Natural killer cell (primary cell): ENCODE measurements at regions not wholly inside any gene's neighbourhood (a gene's known extent, or its start where the extent isn't known, plus 50 kb on each side); places are given as distances from the start of the nearest gene placed in this dataset.

Experiments used
- ATAC-seq, 3 donors: fragments of 150-1000 bp in 2 of 3; fragments of 200-7000 bp in 1 of 3; cut with Tn5 transposase; 1 replicate in 1 of 3; 2 replicates in 2 of 3; pipeline ENCODE4 v1.10.0; 2021; ENCODE audit warnings: mild to moderate bottlenecking in 2 of 3, moderate library complexity in 2 of 3
- DNase-seq, 2 donors: peaks; one replicate each; pipeline versions ENCODE4 v3.0.0 to v3.0.0-alpha.2; 2013 to 2021; ENCODE audit warnings: mixed read lengths in 1 of 2
- H3K27ac ChIP-seq: one replicate; pipeline ENCODE4 v1.5.1; 2013; ENCODE audit warnings: mild to moderate bottlenecking, low read length
- H3K27me3 ChIP-seq: one replicate; pipeline ENCODE4 v1.6.1; 2013; ENCODE audit warnings: low read length; ENCODE audit not compliant: control insufficient read depth, insufficient read depth
- H3K36me3 ChIP-seq: one replicate; pipeline ENCODE4 v1.6.1; 2013; ENCODE audit warnings: low read length; ENCODE audit not compliant: control insufficient read depth, insufficient read depth
- H3K4me1 ChIP-seq: one replicate; pipeline ENCODE4 v1.6.1; 2013; ENCODE audit warnings: low read length; ENCODE audit not compliant: control insufficient read depth, insufficient read depth
- H3K4me3 ChIP-seq: one replicate; pipeline ENCODE4 v1.5.1; 2013; ENCODE audit warnings: low read length
- H3K9me3 ChIP-seq: one replicate; pipeline ENCODE4 v1.6.1; 2013; ENCODE audit warnings: low read length; ENCODE audit not compliant: control insufficient read depth, insufficient read depth
- H3K27ac Mint-ChIP-seq, 2 donors: one replicate each; pipeline ENCODE4 v1.8.0; 2022; ENCODE audit warnings: mild to moderate bottlenecking in 2 of 2, mixed read lengths in 2 of 2, moderate library complexity in 1 of 2
- H3K27me3 Mint-ChIP-seq, 2 donors: one replicate each; pipeline ENCODE4 v1.8.0; 2022; ENCODE audit warnings: low read depth in 2 of 2, mixed read lengths in 2 of 2
- H3K36me3 Mint-ChIP-seq: one replicate; pipeline ENCODE4 v1.8.0; 2022; ENCODE audit warnings: mixed read lengths
- H3K4me1 Mint-ChIP-seq, 2 donors: one replicate each; pipeline ENCODE4 v1.8.0; 2022; ENCODE audit warnings: mixed read lengths in 2 of 2
- H3K4me3 Mint-ChIP-seq: one replicate; pipeline ENCODE4 v1.8.0; 2022; ENCODE audit warnings: mild to moderate bottlenecking, moderate library complexity, mixed read lengths
- H3K9me3 Mint-ChIP-seq, 2 donors: one replicate each; pipeline ENCODE4 v1.8.0; 2022; ENCODE audit warnings: mixed read lengths in 2 of 2
- WGBS: methylation state at CpG from one replicate; pipeline ENCODE4 v1.1.7; 2013; ENCODE audit warnings: missing lambda C conversion rate; ENCODE audit not compliant: insufficient coverage; 5-methylcytosine and 5-hydroxymethylcytosine counted together
- intact Hi-C: fragments of 100-400 bp; cut with micrococcal nuclease; formaldehyde crosslinking; loops from one replicate; pipeline ENCODE4 v1.14.2; 2022
- TF ChIP-seq, protein P1 (sequence below): fragments of 200-600 bp; IDR thresholded peaks from one replicate; pipeline ENCODE4 v1.8.0; 2022; ENCODE audit warnings: antibody characterized with exemption

DNA sequence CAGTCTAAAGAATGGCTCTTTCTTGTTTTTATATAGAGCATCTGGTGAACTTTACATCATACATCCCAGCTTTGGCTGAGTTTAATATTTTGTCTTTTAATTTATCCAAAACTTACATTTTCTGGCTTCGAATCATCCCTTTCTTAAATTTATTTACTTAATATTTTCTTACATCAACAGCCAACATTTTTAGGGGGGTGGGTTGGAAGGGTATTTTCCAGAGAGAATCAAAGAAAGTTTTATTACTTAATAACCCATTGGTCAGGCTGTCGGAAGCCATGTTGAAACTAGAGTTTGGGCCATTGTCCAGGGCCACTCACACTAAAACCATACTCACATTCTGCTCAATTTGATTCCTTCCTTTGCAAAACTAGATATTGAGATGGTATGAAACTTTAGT lies 220.2 kb downstream of the AEBP2 start:
- intact Hi-C loops = no loop called here
- ATAC-seq = no peak
- H3K4me3 ChIP-seq = no peak overlapping the region

DNA sequence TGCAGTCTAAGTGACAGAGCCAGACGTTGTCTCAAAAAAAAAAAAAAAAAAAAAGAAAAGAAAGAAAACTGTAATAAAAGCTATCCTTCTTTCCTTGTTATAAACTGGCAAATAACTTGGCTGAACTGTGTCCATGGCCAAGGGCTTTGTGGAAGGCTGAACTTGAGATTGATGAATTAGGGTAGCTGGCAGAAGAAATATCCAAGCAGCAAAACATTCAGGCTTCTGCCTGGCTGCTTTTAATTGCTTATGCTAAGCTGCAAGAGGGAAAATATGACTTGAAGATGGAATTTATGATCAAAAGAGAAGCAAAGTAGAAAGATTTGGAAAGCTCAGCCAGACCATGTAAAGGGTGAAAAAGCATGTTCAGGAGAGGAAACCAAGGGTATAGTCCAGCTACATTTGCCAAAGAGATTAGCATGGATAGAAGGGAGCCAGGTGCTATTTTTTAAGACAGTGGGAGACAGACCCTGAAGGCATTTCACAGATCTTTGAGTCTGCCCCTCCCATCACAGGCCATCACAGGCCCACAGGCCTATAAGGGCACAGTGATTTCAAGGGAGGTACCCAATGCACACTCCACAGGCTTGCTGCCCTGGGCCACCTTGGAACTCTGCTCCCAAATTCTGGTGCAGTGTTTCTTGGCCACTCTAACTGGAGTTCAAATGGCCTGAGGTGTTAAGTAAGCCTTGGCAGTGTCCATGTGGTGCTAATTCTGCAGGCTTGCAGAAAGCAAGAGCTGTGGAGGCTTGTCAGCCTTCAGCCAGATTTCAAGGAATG lies 226.0 kb downstream of the AEBP2 start:
- ATAC-seq (no peak), DNase-seq (no peak)
- intact Hi-C loops = no loop called here
- no peak overlapping the region for H3K4me3 ChIP-seq
- H3K4me1 ChIP-seq = no peaks in the 10 kb centered on the region
- H3K9me3 ChIP-seq = no peaks in the 10 kb centered on the region
- H3K36me3 ChIP-seq = no peaks in the 10 kb centered on the region
- no peaks in the 10 kb centered on the region for H3K36me3 Mint-ChIP-seq
- no peak overlapping the region for H3K4me3 Mint-ChIP-seq
- no peak overlapping the region for H3K27ac ChIP-seq
- no peaks in the 10 kb centered on the region for H3K27me3 ChIP-seq
- H3K27me3 Mint-ChIP-seq = no peaks in the 10 kb centered on the region
- H3K4me1 Mint-ChIP-seq = no peaks in the 10 kb centered on the region
- WGBS = 100% methylated on average over 1 of the region's 1 CpG
- no peak overlapping the region for H3K27ac Mint-ChIP-seq
- TF ChIP-seq, protein P1, sequence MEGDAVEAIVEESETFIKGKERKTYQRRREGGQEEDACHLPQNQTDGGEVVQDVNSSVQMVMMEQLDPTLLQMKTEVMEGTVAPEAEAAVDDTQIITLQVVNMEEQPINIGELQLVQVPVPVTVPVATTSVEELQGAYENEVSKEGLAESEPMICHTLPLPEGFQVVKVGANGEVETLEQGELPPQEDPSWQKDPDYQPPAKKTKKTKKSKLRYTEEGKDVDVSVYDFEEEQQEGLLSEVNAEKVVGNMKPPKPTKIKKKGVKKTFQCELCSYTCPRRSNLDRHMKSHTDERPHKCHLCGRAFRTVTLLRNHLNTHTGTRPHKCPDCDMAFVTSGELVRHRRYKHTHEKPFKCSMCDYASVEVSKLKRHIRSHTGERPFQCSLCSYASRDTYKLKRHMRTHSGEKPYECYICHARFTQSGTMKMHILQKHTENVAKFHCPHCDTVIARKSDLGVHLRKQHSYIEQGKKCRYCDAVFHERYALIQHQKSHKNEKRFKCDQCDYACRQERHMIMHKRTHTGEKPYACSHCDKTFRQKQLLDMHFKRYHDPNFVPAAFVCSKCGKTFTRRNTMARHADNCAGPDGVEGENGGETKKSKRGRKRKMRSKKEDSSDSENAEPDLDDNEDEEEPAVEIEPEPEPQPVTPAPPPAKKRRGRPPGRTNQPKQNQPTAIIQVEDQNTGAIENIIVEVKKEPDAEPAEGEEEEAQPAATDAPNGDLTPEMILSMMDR = no peak
- peaks cover 0 to 4% of the 10 kb centered on the region in 2 donors for H3K9me3 Mint-ChIP-seq

More for the DNA sequence above, 220.2 kb downstream of the AEBP2 start:
- Mint-ChIP-seq H3K4me1 (no peaks in the 10 kb centered on the region), H3K9me3 (peaks cover 0 to 4% of the 10 kb centered on the region in 2 donors), H3K4me3 (no peak overlapping the region), H3K36me3 (no peaks in the 10 kb centered on the region), H3K27me3 (no peaks in the 10 kb centered on the region), H3K27ac (no peak overlapping the region)
- Histone ChIP-seq H3K4me1 (no peaks in the 10 kb centered on the region), H3K36me3 (no peaks in the 10 kb centered on the region), H3K27me3 (no peaks in the 10 kb centered on the region), H3K27ac (no peak overlapping the region), H3K9me3 (no peaks in the 10 kb centered on the region)
- TF ChIP-seq, protein P1 = no peak
- DNase-seq = no peak
- WGBS = no CpG with 5 or more reads among the region's 2 CpGs

DNA sequence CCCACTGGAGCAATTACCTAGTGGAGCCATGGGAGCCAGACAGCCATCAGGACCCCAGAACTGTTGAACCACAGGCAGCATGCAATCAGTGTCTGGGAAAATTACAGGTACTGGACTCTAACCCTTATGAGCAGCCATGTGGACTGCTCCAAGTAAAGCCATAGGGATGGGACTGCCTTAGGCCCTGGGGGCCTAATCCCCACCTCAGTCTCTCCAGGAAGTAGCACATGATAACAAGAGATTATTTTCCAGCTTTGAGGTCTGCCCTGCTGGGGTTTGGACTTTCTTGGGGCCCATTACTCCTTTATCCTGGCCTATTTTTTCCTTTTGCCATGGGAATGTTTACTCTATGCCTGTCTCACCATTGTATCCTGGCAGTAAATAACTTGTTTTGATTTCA lies 226.8 kb downstream of the AEBP2 start:
- DNase-seq (no peak), ATAC-seq (no peak)
- no peak overlapping the region for H3K4me3 ChIP-seq
- intact Hi-C loops = no loop called here
- no peaks in the 10 kb centered on the region for H3K27me3 ChIP-seq
- Mint-ChIP-seq H3K27ac (no peak overlapping the region), H3K4me3 (no peak overlapping the region), H3K36me3 (no peaks in the 10 kb centered on the region), H3K9me3 (peaks cover 0 to 4% of the 10 kb centered on the region in 2 donors), H3K27me3 (no peaks in the 10 kb centered on the region), H3K4me1 (no peaks in the 10 kb centered on the region)
- no peaks in the 10 kb centered on the region for H3K9me3 ChIP-seq
- no peaks in the 10 kb centered on the region for H3K4me1 ChIP-seq
- no peaks in the 10 kb centered on the region for H3K36me3 ChIP-seq
- TF ChIP-seq, protein P1 = no peak
- no peak overlapping the region for H3K27ac ChIP-seq

DNA sequence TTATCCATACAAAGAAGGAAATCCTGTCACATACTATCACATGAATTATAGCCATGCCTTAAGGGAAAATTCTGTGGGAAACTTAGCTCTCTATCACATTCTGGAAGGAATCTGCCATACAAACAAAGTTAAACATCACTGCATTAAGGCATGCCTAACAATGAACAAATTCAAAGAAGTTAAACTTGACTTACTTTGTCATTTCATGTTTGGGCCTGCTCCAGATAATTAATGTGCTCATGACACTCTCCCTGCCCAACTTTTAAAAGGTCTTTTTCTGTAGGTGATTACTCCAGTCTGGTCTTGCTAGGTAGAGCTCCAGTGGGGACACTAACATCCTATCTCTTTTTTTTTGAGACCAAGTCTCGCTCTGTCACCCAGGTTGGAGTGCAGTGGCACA lies 230.5 kb downstream of the AEBP2 start:
- Histone ChIP-seq H3K27me3 (no peaks in the 10 kb centered on the region), H3K4me3 (no peak overlapping the region), H3K27ac (no peak overlapping the region), H3K4me1 (no peaks in the 10 kb centered on the region), H3K36me3 (no peaks in the 10 kb centered on the region), H3K9me3 (no peaks in the 10 kb centered on the region)
- Mint-ChIP-seq H3K36me3 (no peaks in the 10 kb centered on the region), H3K27me3 (no peaks in the 10 kb centered on the region), H3K4me3 (no peak overlapping the region), H3K9me3 (no peaks in the 10 kb centered on the region), H3K4me1 (no peaks in the 10 kb centered on the region), H3K27ac (no peak overlapping the region)
- no peak for ATAC-seq
- 96% methylated on average over 1 of the region's 1 CpG for WGBS
- intact Hi-C loops = no loop called here
- TF ChIP-seq, protein P1 = no peak
- DNase-seq = no peak
